NCI-H1694 (cell line): ENCODE measurements at regions not wholly inside any gene's neighbourhood (a gene's known extent, or its start where the extent isn't known, plus 50 kb on each side); places are given as distances from the start of the nearest gene placed in this dataset.

Source experiments
- DNase-seq: peaks from one replicate; lab custom pipeline; 2025; lab: John Stamatoyannopoulos, UW

GRCh38 chr6:137353842-137354397, 134.7 kb upstream of the IFNGR1 start:
- no peak for DNase-seq

DNA sequence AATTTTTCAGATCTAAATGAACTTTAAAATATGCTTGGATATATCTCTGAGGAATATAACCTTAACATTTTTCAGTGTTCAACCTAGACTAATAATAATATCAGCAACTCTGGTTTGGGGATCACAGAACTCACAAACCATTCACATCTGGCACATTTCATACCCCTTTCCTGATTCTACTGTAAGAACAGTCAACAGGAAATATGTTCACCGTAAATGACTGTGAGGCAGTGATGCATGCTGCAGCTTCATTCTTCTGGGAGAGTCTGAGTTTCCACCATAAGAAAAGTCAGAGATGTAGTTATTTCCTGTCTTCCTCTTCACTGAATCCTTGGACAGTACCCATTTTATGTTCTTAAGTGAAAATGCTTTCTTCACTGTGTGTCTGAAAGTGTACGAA, 134.2 kb upstream of the IFNGR1 start:
- no peak for DNase-seq

DNA sequence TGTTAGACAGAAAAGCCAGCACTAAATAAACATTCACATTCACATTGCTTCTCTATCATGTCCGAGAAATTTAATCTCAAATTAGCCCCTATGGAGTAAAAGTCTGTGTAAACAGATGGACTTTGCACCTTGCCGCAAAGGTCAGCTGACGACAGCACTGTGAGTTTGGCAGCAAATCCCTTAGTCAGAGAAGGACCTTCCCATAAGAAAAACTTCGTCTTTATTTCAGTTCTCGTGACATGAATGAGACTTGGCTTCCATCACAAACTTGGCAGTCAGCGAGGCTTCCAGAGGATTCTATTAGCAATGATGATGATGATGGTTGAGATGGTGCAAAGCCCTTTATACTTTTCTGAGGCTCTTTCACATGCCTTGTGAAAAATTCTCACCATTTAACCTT, 133.7 kb upstream of the IFNGR1 start:
- DNase-seq = no peak

- DNase-seq = no peak
Observed at GRCh38 chr6:137351890-137352289, 132.7 kb upstream of the IFNGR1 start.

DNA sequence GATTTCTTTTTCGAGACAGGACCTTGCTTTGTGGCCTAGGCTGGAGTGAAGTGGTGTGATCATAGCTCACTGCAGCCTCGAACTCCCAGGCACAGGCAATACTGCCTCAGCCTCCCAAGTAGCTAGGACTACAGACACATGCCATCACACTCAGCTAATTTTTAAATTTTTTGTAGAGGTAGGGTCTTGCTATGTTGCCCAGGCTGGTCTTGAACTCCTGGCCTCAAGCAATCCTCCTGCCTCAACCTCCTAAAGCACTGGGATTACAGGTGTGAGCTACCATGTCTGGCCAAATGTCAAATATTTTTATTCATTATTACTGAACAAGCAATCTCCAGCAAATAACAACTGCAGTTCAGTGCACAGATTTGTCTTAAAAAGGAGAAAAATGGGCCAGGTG, 131.7 kb upstream of the IFNGR1 start:
- no peak for DNase-seq

- DNase-seq = no peak
Observed at GRCh38 chr6:137349856-137350830, 131.0 kb upstream of the IFNGR1 start.

DNA sequence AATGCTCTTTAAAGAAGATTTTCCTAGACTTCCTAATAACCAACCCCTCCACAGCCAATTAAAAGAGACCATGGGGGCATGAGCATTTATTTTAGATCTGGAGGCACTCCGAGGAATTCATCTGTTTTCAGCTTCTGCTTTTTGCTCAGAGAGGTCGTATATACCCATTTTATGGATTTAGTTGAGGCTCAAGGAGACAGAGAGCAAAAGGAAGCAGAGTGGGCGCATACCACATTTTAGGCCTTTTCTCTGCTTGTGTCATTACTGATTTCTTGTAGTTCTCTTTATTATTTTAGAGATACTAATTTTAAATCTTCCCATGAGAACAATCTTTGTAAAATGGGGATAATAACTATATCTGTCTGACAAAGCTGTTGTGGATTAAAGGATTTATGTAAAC, 129.6 kb upstream of the IFNGR1 start:
- DNase-seq = no peak

DNA sequence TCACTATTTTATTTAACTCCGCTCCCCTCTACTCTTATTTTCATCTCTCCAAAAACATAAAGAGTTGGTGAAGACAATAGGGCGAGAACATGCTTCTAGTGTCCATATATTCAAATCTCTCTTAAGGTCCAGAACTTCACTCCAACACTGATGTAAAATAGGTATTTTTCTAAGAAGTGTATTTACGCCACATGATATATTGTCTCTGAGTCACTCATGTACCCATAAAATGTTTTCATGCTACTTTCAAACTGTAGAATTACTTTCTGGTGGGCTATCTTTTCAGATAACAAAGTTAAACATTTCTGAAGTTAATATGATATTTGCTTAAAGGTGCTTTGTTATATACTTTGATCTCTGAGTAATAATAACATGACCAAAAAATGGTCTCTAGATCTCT, 124.1 kb upstream of the IFNGR1 start:
- no peak for DNase-seq

DNA sequence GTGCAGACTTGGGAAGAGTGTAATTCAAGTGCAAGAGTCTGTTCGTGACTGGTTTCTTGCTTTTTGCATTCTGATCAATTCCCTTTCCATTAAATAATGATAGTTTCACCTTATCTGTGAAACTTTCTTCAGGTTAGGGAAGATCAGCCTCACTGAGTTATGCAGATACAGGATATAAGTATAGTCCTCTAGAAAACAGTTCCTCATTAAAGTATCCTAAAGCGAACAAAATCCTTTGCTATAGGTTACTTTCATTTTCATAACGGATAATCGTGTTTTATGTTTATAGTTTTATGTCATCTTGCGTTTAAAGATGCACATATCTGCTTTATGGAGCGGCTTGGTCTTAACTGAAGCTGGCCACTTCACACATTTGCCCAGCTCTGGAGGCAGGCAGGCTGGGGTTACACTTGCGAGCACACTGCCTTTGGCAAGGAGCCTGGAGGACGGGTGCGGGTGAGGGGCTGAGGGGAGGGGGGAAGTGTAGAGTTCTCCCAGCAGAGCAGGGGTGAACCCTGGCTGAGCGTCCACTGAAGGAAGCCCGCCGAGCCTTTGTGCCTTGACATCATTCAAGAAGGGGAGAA, 123.5 kb upstream of the IFNGR1 start:
- DNase-seq = no peak

GRCh38 chr6:137341681-137342195, 122.6 kb upstream of the IFNGR1 start:
- peak; percentile 66 for DNase-seq

DNA sequence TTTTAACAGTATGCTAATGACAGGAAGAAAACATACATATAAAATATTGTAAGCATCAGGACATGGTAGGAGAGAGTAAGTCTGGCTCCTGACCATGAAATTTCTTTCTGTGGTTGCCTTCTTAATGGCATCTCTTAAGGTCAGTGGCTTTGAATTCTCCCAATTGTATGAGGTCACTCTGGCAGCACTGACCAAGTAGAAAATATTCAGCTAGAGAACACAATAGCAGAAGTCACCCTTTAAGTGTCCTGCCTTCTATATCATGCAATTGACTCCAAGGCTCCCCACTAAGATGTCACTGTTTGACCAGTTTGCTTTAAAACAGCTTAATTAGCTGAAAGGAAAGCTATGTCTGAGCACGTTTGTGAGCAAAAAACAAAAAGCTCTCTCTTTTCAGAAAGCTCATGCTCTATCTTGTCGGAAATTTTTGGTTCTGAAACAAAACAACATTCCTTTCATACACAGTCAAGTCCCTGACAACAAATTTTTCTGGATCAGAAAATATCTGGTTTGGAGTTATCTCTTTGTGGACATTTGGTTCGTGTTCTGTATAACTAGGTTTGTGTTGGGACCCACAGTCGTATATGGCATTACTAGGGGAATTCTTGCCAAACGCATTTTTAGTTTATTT, 120.9 kb upstream of the IFNGR1 start:
- no peak for DNase-seq

GRCh38 chr6:137334884-137335283, 115.7 kb upstream of the IFNGR1 start:
- no peak for DNase-seq

DNA sequence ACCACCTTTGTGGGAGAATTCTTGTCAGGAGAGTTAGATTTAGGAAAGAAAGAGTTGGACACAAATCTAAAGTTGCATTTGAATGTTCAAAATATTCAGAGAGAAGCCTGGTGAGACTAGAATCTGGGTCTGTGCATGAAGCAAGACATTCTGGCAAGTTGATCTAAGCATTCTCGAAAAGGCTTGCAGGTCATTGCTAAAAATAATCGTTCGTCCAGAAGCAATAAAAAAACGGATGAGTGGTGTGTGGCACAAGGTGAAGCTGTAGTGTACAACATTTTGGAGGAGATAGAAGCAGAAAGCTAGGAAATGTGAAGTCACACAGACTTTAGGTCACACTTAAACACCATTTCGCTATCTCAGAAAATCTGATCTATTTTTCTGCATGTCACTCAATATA, 114.9 kb upstream of the IFNGR1 start:
- DNase-seq = no peak

DNA sequence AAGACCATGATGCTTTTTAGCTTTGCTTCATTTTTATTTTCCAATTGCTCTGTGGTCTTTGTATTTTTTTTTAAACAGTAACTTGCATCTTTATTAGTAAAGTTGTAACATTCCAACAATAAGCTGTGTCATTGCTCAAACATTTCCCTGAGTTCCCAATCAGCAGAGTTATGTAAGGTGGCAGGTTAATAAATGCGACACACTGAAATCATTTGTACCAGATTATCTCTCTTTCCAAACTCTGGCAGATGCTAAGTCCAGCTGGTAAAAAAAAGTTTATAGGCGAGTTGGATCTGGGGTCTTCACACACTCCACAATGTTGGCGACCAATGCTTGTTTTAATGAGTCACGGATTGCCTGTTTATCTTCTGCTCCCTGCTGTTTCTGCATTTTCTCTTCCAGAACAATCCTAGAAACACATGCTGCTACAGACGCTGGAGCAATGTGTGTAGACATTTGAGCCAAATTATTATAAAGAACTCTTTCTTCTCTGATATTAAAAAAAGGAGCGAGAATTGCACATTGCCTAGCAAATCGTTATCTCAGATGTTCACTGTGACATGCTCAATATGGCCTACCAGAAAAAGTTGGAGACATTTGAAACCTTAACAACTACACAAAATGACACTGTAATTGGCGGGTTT, 113.6 kb upstream of the IFNGR1 start:
- DNase-seq = peak; percentile 91

- no peak for DNase-seq
Observed at GRCh38 chr6:137323860-137324259, 104.7 kb upstream of the IFNGR1 start.

DNA sequence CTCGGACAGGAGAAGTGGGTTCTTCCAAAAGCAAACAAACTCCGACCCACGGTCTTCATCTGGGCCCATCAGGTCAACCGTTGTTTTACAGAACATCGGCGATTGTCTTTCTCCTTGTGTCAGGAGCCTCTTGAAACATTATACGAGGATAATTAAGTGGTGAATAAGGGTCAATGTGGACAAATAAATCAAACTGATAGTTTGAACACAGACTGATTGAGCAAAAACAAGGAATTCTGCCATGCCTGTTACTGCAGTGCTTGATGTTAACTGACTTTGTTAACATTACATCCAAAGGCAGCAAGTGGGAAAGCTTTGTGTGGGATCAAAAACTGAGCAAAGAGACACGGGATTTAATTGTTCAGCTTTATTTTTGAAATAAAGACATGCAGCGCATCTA, 101.1 kb upstream of the IFNGR1 start:
- no peak for DNase-seq

GRCh38 chr6:137316626-137317025, 97.4 kb upstream of the IFNGR1 start:
- DNase-seq = no peak

DNA sequence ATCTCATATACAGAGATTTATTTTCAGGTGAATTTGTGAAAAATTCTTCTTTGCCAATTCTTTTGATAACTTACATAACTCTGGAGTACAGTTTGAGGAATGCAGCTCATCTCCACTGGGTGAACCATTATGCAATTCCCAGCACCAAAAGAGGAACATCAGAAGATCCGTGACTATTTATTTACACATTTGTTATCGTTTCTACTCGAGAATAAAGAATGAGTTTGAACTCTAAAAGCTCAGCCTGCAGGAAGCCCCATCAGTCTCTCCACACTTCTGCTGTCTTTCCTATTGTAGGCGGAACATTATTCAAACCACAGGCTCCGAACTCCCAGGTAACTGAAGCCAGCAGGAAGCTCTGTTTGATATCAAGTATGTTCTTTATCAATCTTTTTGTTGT, 95.9 kb upstream of the IFNGR1 start:
- no peak for DNase-seq

GRCh38 chr6:137313928-137314855, 95.0 kb upstream of the IFNGR1 start:
- DNase-seq = peak; percentile 49

DNA sequence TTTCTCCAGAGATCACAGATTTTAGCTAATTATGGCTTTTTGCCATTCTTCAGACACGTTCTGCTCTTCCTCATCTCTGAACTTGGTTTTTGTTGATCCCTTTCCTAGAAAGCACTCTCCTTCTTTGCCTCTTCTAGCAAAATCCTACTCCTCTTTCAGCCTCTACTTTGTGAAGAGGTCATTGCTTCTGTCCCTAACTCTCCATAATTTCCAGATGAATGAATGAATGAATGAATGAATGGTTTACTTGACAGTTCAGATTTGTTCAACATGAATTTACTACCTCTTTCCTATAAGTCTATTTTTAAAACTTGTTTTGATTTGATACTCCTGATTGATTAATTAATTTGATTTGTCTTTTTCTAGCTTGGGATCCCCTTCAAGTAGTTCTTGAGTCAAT, 94.0 kb upstream of the IFNGR1 start:
- DNase-seq = no peak

GRCh38 chr6:137311940-137312339, 92.8 kb upstream of the IFNGR1 start:
- DNase-seq = no peak
